B cell (primary cell): ENCODE measurements at regions not wholly inside any gene's neighbourhood (a gene's known extent, or its start where the extent isn't known, plus 50 kb on each side); places are given as distances from the start of the nearest gene placed in this dataset.

Experiments used
- CTCF ChIP-seq: fragments of 200-600 bp; IDR thresholded peaks from one replicate; pipeline ENCODE4 v1.8.0; 2022; ENCODE audit warnings: antibody characterized with exemption, mild to moderate bottlenecking
- EZH2 ChIP-seq: IDR thresholded peaks from 2 replicates; pipeline ENCODE4 v1.6.1; 2012; ENCODE audit warnings: borderline replicate concordance, low read depth, mild to moderate bottlenecking, moderate library complexity, low read length; ENCODE audit not compliant: insufficient read depth, poor library complexity, severe bottlenecking

DNA sequence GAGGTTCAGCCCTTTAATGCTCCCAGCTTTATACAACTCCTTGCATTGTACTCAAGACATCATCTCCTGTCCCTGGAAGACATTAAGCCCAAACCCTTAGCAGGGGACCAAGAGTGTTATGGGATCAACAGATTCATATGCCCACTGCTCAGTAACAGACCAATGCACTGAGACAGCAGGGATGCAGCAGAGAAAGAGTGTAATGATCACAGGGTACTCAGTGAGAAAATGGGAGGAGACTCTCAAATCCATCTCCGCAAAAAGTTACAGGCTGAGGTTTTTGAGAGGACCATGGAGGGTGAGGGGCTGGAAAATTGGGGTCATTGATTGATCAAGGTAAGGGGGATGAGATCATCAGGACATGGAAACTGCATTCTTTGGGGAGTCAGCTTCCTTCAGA is 96.2 kb downstream of the MATN1 start:
- TF ChIP-seq CTCF (no peak), EZH2 (no peak)
